PC-9 (cell line): ENCODE measurements at regions not wholly inside any gene's neighbourhood (a gene's known extent, or its start where the extent isn't known, plus 50 kb on each side); places are given as distances from the start of the nearest gene placed in this dataset.

Source experiments
- CTCF ChIP-seq: fragments of 200-600 bp; sonication (generic); conservative IDR thresholded peaks from 2 replicates; pipeline ENCODE4 v1.6.1; 2017; ENCODE audit warnings: mixed run types, antibody characterized with exemption, mild to moderate bottlenecking, moderate library complexity
- EZH2 ChIP-seq: fragments of 200-600 bp; sonication (generic); IDR thresholded peaks from 2 replicates; pipeline ENCODE4 v1.8.0; 2017; ENCODE audit warnings: antibody characterized with exemption, low read depth

- TF ChIP-seq CTCF (peak; percentile 100), EZH2 (no peak)
Measured at GRCh38 chr7:45259966-45260646, 102.5 kb downstream of the RAMP3 start.
